Activated CD4-positive, alpha-beta T cell treated with anti-CD3 and anti-CD28 coated beads for 1 hour (primary cell): ENCODE measurements at regions not wholly inside any gene's neighbourhood (a gene's known extent, or its start where the extent isn't known, plus 50 kb on each side); places are given as distances from the start of the nearest gene placed in this dataset.

Experiments used
- DNase-seq: peaks from one replicate; pipeline ENCODE4 v3.0.0-alpha.2; 2020

- no peak for DNase-seq
Measured at GRCh38 chr7:106417273-106417902, 132.6 kb upstream of the NAMPT start.

GRCh38 chr7:106416430-106416829, 131.6 kb upstream of the NAMPT start:
- no peak for DNase-seq

- no peak for DNase-seq
Measured at GRCh38 chr7:106415433-106415832, 130.7 kb upstream of the NAMPT start.

GRCh38 chr7:106413446-106413845, 128.7 kb upstream of the NAMPT start:
- DNase-seq = no peak

GRCh38 chr7:106405697-106406141, 120.9 kb upstream of the NAMPT start:
- DNase-seq = no peak

- no peak for DNase-seq
Measured at GRCh38 chr7:106402898-106403297, 118.1 kb upstream of the NAMPT start.

GRCh38 chr7:106400923-106401322, 116.1 kb upstream of the NAMPT start:
- DNase-seq = no peak

- DNase-seq = no peak
Measured at GRCh38 chr7:106398786-106399185, 114.0 kb upstream of the NAMPT start.

GRCh38 chr7:106397994-106398393, 113.2 kb upstream of the NAMPT start:
- no peak for DNase-seq

GRCh38 chr7:106394526-106394925, 109.7 kb upstream of the NAMPT start:
- DNase-seq = no peak

- no peak for DNase-seq
Measured at GRCh38 chr7:106393564-106394251, 108.9 kb upstream of the NAMPT start.

GRCh38 chr7:106392590-106392989, 107.8 kb upstream of the NAMPT start:
- no peak for DNase-seq

GRCh38 chr7:106392144-106392543, 107.4 kb upstream of the NAMPT start:
- no peak for DNase-seq

GRCh38 chr7:106386958-106387357, 102.2 kb upstream of the NAMPT start:
- DNase-seq = no peak

GRCh38 chr7:106384373-106384772, 99.6 kb upstream of the NAMPT start:
- no peak for DNase-seq

- no peak for DNase-seq
Measured at GRCh38 chr7:106382929-106383328, 98.1 kb upstream of the NAMPT start.

GRCh38 chr7:106382129-106382528, 97.3 kb upstream of the NAMPT start:
- DNase-seq = no peak

- DNase-seq = no peak
Measured at GRCh38 chr7:106381252-106381651, 96.5 kb upstream of the NAMPT start.

GRCh38 chr7:106377847-106378361, 93.1 kb upstream of the NAMPT start:
- DNase-seq = no peak

- no peak for DNase-seq
Measured at GRCh38 chr7:106376026-106376799, 91.4 kb upstream of the NAMPT start.

- DNase-seq = no peak
Measured at GRCh38 chr7:106375499-106375898, 90.7 kb upstream of the NAMPT start.

- DNase-seq = no peak
Measured at GRCh38 chr7:106374437-106374836, 89.7 kb upstream of the NAMPT start.

- no peak for DNase-seq
Measured at GRCh38 chr7:106372595-106373318, 88.0 kb upstream of the NAMPT start.
